ENCODE measurements at regions not wholly inside any gene's neighbourhood (a gene's known extent, or its start where the extent isn't known, plus 50 kb on each side); places are given as distances from the start of the nearest gene placed in this dataset.

GRCh38 chr2:129819855-129820254 is 159.6 kb upstream of the RAB6C start:
- Mint-ChIP-seq H3K4me1 (ENCODE audit: low read depth, unreplicated experiment) (peaks cover 4% of the 10 kb centered on the region), H3K36me3 (ENCODE audit: unreplicated experiment) (peaks cover 7% of the 10 kb centered on the region), H3K27me3 (ENCODE audit: unreplicated experiment) (peaks cover 3% of the 10 kb centered on the region), H3K4me3 (ENCODE audit: unreplicated experiment) (no peak overlapping the region), H3K9me3 (ENCODE audit: unreplicated experiment) (peaks cover 10% of the 10 kb centered on the region), H3K27ac (ENCODE audit: unreplicated experiment) (no peak overlapping the region)
- DNase-seq, result no peak
- TF ChIP-seq, protein P1, sequence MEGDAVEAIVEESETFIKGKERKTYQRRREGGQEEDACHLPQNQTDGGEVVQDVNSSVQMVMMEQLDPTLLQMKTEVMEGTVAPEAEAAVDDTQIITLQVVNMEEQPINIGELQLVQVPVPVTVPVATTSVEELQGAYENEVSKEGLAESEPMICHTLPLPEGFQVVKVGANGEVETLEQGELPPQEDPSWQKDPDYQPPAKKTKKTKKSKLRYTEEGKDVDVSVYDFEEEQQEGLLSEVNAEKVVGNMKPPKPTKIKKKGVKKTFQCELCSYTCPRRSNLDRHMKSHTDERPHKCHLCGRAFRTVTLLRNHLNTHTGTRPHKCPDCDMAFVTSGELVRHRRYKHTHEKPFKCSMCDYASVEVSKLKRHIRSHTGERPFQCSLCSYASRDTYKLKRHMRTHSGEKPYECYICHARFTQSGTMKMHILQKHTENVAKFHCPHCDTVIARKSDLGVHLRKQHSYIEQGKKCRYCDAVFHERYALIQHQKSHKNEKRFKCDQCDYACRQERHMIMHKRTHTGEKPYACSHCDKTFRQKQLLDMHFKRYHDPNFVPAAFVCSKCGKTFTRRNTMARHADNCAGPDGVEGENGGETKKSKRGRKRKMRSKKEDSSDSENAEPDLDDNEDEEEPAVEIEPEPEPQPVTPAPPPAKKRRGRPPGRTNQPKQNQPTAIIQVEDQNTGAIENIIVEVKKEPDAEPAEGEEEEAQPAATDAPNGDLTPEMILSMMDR (IDR thresholded peaks at IDR 0.05; ENCODE audit: partially characterized antibody, unreplicated experiment), result no peak

- TF ChIP-seq, protein P1 (IDR thresholded peaks at IDR 0.05; ENCODE audit: partially characterized antibody, unreplicated experiment), result no peak
- Mint-ChIP-seq H3K36me3 (ENCODE audit: unreplicated experiment) (peaks cover 2% of the 10 kb centered on the region), H3K27me3 (ENCODE audit: unreplicated experiment) (peaks cover 3% of the 10 kb centered on the region), H3K9me3 (ENCODE audit: unreplicated experiment) (peaks cover 4% of the 10 kb centered on the region), H3K4me3 (ENCODE audit: unreplicated experiment) (no peak overlapping the region), H3K4me1 (ENCODE audit: low read depth, unreplicated experiment) (peaks cover 4% of the 10 kb centered on the region), H3K27ac (ENCODE audit: unreplicated experiment) (no peak overlapping the region)
- DNase-seq, result no peak
These were observed 158.6 kb upstream of the RAB6C start for GRCh38 chr2:129820908-129821307.

DNA sequence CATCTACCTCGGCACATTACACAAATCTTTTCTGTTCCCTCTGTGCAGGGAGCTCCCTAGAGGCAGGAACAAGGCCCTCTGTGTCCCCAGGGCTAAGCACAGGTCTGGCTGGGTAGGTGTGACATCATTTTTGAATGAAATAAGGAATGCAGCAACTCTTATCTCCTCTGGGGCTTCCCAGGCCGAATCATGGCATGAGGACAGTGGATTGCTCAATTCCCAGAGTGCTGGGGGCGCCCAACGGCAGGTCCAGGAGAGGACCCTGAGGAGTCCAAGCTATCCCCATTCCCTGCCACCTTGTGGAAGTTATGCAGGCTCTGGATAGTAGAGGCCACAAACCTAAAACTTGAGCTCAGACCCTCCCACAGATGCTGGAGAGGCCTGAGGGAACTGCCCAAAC is 158.0 kb upstream of the RAB6C start:
- Mint-ChIP-seq H3K4me3 (ENCODE audit: unreplicated experiment) (no peak overlapping the region), H3K4me1 (ENCODE audit: low read depth, unreplicated experiment) (peaks cover 4% of the 10 kb centered on the region), H3K27me3 (ENCODE audit: unreplicated experiment) (peaks cover 3% of the 10 kb centered on the region), H3K27ac (ENCODE audit: unreplicated experiment) (no peak overlapping the region), H3K36me3 (ENCODE audit: unreplicated experiment) (no peaks in the 10 kb centered on the region), H3K9me3 (ENCODE audit: unreplicated experiment) (peaks cover 4% of the 10 kb centered on the region)
- no peak for DNase-seq
- TF ChIP-seq, protein P1 (IDR thresholded peaks at IDR 0.05; ENCODE audit: partially characterized antibody, unreplicated experiment), result no peak

DNA sequence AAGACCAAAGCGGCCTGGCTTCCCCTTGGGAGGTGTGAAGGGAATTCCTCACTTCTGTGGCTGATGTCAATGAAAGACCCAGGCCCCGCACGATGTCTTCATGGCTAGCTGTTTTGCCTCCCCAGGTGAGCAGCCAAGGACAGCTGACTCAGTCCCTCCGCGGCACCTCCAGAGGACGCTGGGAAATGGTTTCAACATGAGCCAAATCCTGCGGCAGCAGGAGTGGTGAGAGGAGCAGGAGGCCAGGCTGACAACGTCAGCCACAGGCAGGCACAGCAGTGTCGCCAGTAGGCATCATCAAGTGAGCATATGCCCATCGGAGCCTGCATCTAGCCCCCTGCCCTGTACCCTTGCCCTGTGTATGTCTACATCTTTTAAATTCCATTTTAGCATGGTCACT is 156.4 kb upstream of the RAB6C start:
- TF ChIP-seq, protein P1 (IDR thresholded peaks at IDR 0.05; ENCODE audit: partially characterized antibody, unreplicated experiment), result no peak
- no peak for DNase-seq
- Mint-ChIP-seq H3K4me1 (ENCODE audit: low read depth, unreplicated experiment) (peaks cover 12% of the 10 kb centered on the region), H3K36me3 (ENCODE audit: unreplicated experiment) (no peaks in the 10 kb centered on the region), H3K9me3 (ENCODE audit: unreplicated experiment) (peaks cover 4% of the 10 kb centered on the region), H3K4me3 (ENCODE audit: unreplicated experiment) (no peak overlapping the region), H3K27ac (ENCODE audit: unreplicated experiment) (no peak overlapping the region), H3K27me3 (ENCODE audit: unreplicated experiment) (peaks cover 3% of the 10 kb centered on the region)

DNA sequence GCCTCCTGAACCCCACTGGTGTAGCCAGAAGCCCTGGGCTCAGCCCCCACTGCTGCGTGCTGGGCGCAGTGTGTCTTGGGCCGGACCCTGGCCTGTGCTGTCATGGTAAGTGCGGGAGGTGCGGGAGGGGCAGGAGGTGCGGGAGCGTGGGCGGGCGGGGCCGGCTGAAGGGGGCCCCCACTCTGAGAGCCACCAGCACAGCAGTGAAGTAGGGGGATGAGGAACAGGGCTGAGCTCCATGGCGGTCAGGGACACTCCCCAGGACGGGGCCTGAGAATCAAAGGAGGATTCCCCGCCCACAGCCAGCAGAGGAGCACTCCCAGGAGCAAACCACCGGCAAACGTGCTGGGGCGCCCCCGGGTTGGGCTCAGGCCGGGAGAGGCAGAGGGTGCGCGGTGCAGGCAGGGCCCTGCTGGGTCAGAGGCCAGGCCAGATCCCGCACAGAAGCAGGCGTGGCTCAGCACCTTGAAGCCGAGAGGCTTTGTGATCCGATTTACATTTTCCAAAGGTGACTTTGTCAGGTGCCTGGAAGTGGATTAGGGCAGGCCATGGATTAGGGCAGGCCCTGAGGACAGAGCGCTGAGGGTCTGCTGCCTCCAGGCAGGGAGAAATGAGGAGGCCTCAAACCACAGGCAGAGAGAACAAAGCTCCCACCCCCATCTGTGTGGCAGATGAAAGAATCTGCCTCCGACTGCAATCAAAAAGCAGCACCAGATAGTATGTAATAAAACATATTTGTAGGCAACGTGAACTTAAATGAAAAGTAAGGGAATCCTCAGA is 152.0 kb upstream of the RAB6C start:
- no peak overlapping the region for H3K4me3 Mint-ChIP-seq (ENCODE audit: unreplicated experiment)
- peak; percentile 65 for DNase-seq
- TF ChIP-seq, protein P1 (IDR thresholded peaks at IDR 0.05; ENCODE audit: partially characterized antibody, unreplicated experiment), result no peak

More for the DNA sequence above, 152.0 kb upstream of the RAB6C start:
- Mint-ChIP-seq H3K4me1 (ENCODE audit: low read depth, unreplicated experiment) (peaks cover 18% of the 10 kb centered on the region), H3K36me3 (ENCODE audit: unreplicated experiment) (peaks cover 21% of the 10 kb centered on the region), H3K27me3 (ENCODE audit: unreplicated experiment) (peaks cover 1% of the 10 kb centered on the region), H3K27ac (ENCODE audit: unreplicated experiment) (peak overlapping the region; percentile 81), H3K9me3 (ENCODE audit: unreplicated experiment) (peaks cover 10% of the 10 kb centered on the region)

All from glutamatergic neuron (in vitro differentiated cells).